ENCODE measurements at regions not wholly inside any gene's neighbourhood (a gene's known extent, or its start where the extent isn't known, plus 50 kb on each side); places are given as distances from the start of the nearest gene placed in this dataset.

GRCh38 chr13:26864576-26864975 is 104.0 kb upstream of the GPR12 start:
- H3K27me3 ChIP-seq (ENCODE audit: insufficient read depth, low read length), result no peaks in the 10 kb centered on the region
- H3K27ac ChIP-seq (ENCODE audit: insufficient read length, low read depth, low read length), result no peak overlapping the region
- no peak overlapping the region for H3K14ac ChIP-seq (ENCODE audit: insufficient read depth, low read length)
- no peaks in the 10 kb centered on the region for H3K9me3 ChIP-seq (ENCODE audit: control insufficient read depth, low read depth, low read length)
- H3K23me2 ChIP-seq (ENCODE audit: insufficient read length, low read depth, low read length, poor library complexity, severe bottlenecking), result no peaks in the 10 kb centered on the region
- no peak overlapping the region for H3K9ac ChIP-seq (ENCODE audit: extremely low read depth, insufficient read length, low read length)
- no peaks in the 10 kb centered on the region for H3K79me1 ChIP-seq (ENCODE audit: insufficient read depth, low read depth, low read length, poor library complexity, severe bottlenecking)
- H3K27ac Mint-ChIP-seq, result no peak overlapping the region
- H2BK20ac ChIP-seq (ENCODE audit: low read depth, low read length, poor library complexity, severe bottlenecking), result no peak overlapping the region
- H3K79me2 ChIP-seq (ENCODE audit: insufficient read depth, low read length), result no peaks in the 10 kb centered on the region
- no peak overlapping the region for H4K91ac ChIP-seq (ENCODE audit: insufficient read length, low read depth, low read length)
- H3K4me3 Mint-ChIP-seq, result no peak overlapping the region
- H3K4me1 Mint-ChIP-seq, result no peaks in the 10 kb centered on the region
- no peak overlapping the region for H2BK120ac ChIP-seq (ENCODE audit: low read depth, low read length, poor library complexity, severe bottlenecking)
- no peak overlapping the region for H3K4me2 ChIP-seq (ENCODE audit: insufficient read depth, insufficient read length, low read length)
- WGBS (ENCODE audit: extremely low coverage, insufficient read length, low lambda C conversion rate), result no CpG with 5 or more reads among the region's 5 CpGs
- H4K8ac ChIP-seq (replicated peaks; ENCODE audit: insufficient read length, low read depth, low read length), result no peak overlapping the region
- no peaks in the 10 kb centered on the region for H4K20me1 ChIP-seq (ENCODE audit: control insufficient read depth, insufficient read depth, insufficient read length)
- no peak overlapping the region for H2AK5ac ChIP-seq (ENCODE audit: insufficient read length, low read length)
- H4K5ac ChIP-seq (ENCODE audit: insufficient read length, low read depth, low read length), result no peak overlapping the region
- no peak overlapping the region for H3K56ac ChIP-seq (ENCODE audit: insufficient read length, low read depth, low read length)
- H3K27me3 Mint-ChIP-seq (ENCODE audit: low read depth), result peaks cover 22% of the 10 kb centered on the region
- no peak for TF ChIP-seq CTCF (conservative IDR thresholded peaks at IDR 0.05)
- peaks cover 0 to 3% of the 10 kb centered on the region in 2 experiments; a peak in 1 of 5 replicates for H3K9me3 Mint-ChIP-seq
- H3K36me3 Mint-ChIP-seq (ENCODE audit: insufficient read depth in 1 of 3, low read depth in 3 of 3), result no peaks in the 10 kb centered on the region; a peak in 1 of 7 replicates
- no peak overlapping the region for H3K4ac ChIP-seq (ENCODE audit: low read depth, low read length)
- no peak overlapping the region for H2AFZ ChIP-seq (ENCODE audit: low read length)
- H3K18ac ChIP-seq (ENCODE audit: insufficient read length, low read depth, low read length), result no peak overlapping the region
- H3K23ac ChIP-seq (ENCODE audit: insufficient read length, low read depth, low read length), result no peak overlapping the region
- H3T11ph ChIP-seq (ENCODE audit: low read length), result no peak overlapping the region
- H2BK15ac ChIP-seq (ENCODE audit: low read depth, low read length), result no peak overlapping the region
- no peak overlapping the region for H2BK5ac ChIP-seq (ENCODE audit: insufficient read length, low read length)
- no peak for DNase-seq
- H2BK12ac ChIP-seq (ENCODE audit: insufficient read length, low read depth, low read length), result no peak overlapping the region
- H3K4me1 ChIP-seq (ENCODE audit: insufficient read depth, low read length), result no peaks in the 10 kb centered on the region
